GM19025 (cell line): ENCODE measurements at regions not wholly inside any gene's neighbourhood (a gene's known extent, or its start where the extent isn't known, plus 50 kb on each side); places are given as distances from the start of the nearest gene placed in this dataset.
"Not testable (repeated sequence)": the region's sequence is repeated elsewhere in the genome, so short reads cannot be mapped to it uniquely, and the experiment has no call there.

Experiments
- ATAC-seq: cut with Tn5 transposase; IDR thresholded peaks from one replicate; pipeline ENCODE4 v1.9.1; 2021; ENCODE audit warnings: mild to moderate bottlenecking, low read depth, moderate library complexity; ENCODE audit not compliant: unreplicated experiment

DNA sequence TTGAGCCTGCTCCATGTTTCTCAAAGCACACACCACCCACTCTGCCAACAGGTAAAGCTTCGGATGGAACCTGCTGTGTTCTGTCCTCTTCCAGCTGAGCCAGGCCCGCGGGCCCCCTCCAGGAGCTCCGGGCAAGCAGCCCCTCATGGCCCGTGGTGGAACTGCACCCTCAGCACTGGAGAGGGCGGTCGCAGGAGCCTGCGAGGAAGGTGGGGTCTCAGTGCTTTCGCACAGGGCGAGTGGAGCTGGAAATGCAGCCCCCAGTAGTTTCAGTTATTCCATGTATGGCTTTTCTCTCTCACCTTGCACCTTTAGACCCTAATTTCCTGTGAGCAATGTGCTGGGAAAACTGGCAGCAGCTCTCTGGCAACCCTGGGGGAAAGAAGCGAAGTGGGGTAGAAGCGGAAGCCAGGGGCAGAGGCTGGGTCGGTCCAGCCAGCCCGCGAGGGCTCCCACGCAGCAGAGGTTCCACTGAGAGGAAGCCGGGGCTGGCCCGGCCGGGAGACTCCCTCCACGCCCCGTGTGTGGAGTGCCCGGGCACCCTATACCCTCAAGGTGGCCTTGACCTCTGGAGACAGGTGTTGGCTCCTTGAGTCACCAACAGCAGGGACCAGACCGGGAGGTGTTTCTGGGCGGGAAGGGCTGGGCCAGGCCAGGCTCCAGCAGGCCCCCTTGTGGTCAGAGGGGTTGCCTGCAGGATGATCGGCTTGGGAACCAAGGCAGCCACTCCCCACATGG, 119.9 kb upstream of the TMEM45B start:
- peak; percentile 68 for ATAC-seq

DNA sequence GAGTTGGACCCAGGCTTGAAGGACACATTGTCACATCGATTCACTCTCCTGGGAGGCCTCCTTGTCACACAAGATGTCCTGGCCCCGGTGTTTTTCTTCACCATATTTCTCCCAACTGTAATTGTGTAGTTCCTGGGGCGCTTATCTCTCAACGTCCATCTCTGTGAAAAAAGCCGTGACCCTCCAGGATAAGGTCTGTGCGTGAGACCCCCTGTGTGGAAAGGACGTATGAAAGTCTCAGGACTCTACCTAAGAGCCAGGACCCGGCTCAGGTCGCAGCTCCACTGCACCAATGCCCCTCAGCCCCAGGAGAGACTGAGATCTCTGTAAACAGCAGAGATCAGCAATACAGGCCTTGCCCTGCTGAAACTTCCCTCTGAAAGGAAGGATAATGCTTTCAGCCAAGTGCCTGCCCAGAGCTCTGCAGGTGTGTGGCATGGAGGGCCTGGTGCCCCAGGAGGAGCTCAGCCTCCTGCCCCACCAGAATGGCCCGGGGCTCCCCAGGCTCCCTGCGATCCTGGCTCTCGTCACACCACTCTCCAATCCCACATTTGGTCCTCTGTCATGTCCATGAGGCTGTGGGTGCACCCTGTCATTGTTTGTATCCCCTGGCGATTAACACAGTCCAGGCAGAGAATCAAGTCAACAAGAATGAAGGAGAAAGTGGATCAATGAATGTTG, 119.2 kb upstream of the TMEM45B start:
- no peak for ATAC-seq

DNA sequence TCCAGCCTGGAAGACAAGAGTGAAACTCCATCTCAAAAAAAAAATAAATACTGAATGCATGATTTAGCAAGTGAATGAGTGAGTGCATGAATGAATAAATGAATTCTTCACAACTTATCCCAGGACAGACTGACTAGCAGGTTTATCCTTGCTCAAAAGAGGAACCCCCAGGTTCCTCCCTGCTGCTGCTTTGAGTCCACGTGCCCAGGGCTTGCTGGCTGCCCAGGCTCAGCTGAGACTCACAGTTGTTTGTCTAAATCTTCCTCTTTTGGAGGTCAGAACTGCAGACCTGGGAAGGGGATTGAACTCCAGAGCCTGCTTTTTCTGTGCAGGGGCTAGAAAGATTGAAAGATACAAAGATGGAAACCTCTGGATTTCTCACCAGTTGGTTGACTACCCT, 117.4 kb upstream of the TMEM45B start:
- no peak for ATAC-seq

DNA sequence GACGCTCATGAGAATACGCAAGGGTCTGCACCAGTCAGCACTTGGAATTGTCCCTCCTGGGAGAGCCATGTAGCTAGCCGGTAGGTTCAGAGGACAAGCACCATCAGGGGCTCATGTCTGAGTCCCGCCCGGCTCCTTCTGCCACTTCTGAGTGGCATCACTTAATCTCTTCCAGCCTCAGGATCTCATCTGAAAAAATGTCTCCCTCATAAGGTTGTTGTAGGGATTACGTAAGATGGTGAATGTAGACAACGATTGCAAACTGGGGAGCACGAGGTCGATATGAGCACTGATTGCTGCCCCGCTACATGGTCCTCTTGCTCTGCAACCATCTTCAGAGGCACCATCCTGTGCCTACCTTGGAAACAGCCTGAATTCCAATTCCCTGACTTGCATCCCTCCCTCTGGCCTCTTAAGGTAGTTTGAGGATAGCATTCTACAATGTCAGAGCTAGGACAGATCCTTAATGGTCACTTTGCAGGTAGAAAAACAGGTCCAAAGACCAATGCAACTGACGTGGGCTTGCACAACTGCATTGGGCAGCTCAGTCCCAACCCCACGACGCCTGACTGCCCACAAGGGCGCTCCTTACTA, 115.8 kb upstream of the TMEM45B start:
- no peak for ATAC-seq

DNA sequence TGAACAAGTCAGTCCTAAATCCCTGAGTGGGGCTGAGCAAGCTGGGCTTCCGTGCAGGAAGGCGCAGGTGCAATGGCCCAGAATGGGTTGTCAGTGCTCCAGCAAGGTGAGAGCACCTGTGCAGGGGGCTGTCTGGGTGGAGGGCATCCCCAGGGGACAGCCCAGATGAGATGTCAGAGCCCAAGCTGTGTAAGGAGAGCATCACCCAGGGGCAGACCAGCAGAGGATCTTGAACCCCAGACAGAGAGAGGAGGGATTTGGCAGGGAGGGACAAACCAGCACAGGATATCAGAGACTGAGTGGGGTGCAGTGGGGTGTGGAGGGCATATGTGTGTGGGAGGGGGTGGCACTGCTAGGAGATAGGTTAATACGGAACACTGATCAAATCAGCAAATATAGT, 114.9 kb upstream of the TMEM45B start:
- no peak for ATAC-seq

DNA sequence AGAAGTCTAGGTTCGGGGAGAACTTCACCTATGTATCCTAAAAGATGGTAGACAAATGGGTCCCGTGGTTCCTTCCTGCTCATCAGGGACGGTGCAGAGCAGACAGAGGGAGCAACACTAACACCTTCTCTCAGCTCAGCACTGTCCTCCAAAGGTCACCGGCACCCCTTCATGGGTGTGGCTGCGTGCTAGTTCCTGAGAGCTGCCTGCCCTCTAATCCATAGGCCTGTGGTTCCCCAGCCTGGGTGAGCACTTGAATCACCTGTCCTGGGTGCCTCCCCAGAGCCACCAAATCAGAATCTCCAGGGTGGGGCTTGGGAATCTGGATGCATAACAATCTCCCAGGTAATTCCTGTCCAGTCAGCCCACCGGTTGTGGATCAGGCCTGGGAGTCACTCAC, 113.9 kb upstream of the TMEM45B start:
- ATAC-seq = no peak

DNA sequence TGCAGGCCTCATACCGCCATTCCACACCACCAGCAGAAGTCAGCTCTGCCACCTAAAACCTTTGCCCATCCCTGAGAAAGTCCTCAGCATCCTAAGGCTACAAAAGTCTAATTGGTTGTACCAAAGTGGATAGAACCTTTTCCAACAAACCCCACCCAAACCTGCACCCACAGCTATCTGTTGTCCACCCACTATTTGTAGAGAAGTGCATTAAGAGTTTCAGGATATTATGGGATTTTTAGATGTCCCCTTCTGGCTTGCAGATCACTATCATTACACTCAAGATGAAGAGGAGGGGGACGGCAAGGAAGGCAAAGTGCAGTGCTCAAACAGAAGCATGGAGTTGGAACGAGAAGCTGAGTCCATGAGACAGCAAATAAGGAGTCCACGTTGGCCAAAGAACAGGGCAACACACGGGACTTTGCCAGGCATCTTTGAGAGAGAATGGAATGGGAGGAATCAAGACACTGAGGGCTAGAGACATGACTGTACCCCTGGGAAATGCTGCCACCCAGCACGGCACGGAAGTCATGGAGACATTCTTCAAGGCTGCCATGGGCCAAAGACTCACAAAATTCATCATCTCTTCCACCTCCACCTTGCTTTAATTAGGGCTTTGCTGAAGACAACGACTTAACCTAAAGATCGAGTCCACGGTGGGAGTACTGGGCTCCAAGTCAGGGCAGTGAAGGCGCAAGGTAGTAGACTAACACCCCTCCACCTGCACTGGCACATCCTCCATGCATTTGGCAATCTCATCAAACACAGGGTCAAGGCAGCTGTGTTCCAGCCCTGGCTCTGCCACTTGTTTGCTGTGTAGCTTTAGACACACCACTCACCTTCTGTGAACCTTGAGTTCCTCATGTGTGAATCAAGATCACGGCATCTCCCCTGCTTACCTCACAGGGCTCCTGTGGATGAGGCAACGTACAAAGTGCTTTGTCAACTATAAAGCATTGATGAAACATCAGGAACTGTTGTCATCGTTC, 112.9 kb upstream of the TMEM45B start:
- no peak for ATAC-seq

DNA sequence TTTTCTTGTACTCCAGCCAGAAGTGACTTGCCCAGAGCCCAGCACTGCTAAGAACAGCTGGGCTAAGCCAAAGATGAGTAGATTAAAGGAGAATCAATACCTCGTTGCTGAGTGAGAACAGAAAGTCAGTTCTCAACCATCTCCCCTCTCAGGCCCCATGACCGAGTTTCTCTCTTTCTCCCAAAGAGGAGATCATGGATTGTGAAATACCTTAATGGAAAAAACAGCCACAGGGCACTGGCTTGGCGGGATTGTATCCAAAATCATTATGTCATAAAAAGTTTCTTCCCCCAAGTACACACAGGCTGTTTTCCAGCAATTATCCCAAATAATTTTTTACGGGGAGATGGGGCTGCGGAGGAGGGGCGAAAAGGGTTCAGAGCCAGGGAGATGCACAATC, 111.8 kb upstream of the TMEM45B start:
- ATAC-seq = no peak

DNA sequence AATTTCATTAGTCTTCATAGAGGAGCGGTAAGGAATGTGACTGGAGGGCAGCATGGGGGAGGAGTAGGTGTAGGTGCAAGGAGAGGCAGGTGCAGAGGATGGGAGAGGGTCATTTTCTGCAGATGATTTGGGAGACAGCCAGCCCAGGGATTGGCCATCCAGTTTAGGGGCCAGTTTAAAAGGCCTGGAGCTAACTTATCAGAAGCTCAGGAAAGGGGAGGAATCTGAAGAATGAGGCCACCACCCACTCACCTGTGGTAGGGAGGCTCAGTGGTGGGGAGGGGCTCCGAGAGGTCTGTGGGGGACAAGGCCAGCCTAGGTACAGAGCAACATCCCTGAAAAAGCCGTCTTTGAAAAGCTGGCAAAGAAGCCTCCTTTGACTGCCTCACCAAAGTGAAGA, 110.8 kb upstream of the TMEM45B start:
- no peak for ATAC-seq

DNA sequence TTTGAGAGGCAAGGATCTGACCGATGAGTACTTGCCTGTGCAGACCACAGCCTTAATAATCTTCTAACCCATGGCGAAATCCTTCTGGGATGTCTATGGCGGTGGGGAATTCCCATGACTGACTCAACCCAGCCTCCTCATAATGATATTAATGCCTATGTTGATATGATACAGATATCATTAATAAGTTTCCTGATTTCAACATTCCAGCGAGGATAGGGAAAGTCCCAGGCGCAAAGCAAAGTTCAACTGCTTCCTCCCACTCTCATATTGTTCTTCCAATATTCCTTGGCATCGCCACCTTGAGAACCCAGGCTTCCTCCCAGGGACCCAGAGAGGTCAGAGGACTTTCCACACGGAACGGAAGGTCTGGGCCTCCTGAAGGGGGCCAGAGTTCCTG, 110.3 kb upstream of the TMEM45B start:
- no peak for ATAC-seq

DNA sequence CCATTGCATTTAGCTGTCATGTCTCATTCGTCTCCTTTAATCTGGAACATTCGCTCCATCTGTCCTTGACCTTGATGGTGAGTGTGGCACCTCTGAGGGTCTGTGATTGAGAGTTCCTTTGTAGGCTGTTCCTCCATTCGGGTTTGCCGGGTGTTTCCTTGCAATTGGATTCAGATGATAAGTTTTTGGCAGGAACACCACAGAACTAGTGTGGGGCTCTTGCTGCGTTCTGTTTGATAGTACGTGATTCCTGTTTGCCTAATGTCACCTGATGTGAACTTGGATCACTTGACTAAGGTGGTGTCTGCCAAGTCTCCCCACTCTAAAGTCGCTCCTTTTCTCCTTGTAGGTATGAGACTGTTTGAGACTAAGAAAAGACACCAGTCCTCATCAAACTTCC, 109.7 kb upstream of the TMEM45B start:
- no peak for ATAC-seq

DNA sequence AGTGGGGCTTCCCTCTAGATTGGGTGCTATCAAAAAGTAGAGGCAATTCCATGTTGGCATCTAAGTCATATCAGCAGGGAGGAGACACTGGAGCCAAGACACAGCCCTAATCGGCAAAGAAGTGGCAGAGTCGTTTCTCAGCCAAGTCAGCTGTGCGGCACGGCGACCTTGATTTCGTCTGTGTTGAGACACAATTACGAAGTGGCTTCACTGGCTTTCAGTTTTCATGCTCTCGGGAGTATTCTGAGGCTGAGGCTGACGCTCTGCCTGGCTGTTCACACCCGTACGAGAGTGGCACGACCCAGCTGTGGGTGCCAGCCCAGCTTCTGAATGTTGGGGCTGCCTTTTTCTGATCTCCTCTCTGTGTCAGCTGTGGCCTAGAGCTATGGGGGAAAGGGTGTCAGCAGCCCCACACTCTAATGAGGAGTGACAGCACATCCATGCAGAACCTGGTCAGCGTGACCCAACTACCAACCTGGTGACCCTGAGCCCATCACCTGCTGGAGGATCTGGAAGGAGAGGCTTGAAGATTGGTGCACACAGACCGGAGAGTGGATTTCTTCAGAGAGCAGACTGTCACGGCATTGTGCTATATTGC, 105.7 kb upstream of the TMEM45B start:
- ATAC-seq = no peak

DNA sequence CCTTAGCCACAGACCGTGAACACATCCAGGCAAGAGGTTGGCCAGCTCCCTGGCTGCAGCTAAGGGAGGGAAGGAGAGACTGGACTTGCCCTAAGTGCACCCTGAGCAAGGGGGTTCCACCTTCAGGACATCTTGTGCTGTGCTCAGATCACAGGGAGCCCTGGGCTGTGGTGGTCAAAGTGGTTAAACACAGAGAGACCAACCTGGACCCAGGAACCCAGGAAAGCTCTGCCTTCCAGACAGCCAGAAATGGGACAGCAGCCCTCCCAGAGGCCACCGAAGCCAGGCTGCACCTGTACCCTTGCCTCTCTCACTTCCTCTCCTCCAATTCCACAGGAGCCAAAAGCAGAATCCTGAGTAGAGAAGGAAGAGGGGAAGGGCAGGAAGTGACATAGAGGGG, 105.2 kb upstream of the TMEM45B start:
- no peak for ATAC-seq

DNA sequence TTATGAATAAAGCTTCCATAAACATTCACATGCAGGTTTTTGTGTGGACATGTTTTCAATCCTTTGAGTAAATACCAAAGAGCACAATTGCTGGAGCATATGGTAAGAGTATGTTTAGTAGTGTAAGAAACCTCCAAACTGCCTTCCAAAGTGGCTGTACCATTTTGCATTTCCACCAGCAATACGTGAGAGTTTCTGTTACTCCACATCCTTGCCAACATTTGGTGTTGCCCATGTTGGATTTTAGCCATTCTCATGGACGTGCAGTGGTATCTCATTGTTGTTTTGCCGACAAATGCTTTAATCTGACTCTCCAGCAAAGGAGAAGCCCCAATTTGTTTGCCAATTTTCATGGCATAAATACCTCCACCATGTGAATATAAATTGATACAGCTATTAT, 103.9 kb upstream of the TMEM45B start:
- ATAC-seq = no peak

DNA sequence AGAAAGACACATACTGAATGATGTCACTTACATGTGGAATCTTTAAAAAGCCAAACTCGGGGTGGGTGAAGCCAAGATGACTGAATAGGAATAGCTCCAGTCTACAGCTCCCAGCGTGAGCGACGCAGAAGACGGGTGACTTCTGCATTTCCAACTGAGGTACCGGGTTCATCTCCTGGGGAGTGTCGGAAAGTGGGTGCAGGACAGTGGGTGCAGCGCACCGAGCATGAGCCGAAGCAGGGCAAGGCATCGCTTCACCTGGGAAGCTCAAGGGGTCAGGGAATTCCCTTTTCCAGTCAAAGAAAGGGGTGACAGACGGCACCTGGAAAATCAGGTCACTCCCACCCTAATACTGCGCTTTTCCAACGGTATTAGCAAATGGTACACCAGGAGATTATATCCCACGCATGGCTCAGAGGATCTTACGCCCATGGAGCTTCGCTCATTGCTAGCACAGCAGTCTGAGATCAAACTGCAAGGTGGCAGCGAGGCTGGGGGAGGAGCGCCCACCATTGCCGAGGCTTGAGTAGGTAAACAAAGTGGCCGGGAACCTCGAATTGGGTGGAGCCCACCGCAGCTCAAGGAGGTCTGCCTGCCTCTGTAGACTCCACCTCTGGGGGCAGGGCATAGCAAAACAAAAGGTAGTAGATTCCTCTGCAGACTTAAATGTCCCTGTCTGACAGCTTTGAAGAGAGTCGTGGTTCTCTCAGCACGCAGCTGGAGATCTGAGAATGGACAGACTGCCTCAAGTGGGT, 103.0 kb upstream of the TMEM45B start:
- ATAC-seq = not testable (repeated sequence)

DNA sequence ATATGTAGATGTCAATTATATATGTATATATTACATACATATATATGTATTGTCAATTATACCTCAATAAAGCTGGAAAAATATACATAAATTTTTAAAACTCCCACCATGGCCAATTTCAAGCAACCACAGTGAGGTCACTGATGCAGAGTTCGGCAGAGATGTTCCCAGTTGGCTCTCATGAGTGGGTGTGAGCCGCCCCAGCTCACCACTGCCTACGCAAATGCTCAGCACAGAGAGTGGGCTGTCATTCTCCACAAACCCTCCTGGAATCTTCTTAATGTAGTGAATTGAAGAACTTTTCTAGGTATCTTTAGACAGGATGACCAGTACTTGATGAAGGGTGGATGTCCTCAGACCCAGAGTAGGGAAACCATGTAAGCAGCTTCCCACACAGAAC, 96.6 kb upstream of the TMEM45B start:
- no peak for ATAC-seq

DNA sequence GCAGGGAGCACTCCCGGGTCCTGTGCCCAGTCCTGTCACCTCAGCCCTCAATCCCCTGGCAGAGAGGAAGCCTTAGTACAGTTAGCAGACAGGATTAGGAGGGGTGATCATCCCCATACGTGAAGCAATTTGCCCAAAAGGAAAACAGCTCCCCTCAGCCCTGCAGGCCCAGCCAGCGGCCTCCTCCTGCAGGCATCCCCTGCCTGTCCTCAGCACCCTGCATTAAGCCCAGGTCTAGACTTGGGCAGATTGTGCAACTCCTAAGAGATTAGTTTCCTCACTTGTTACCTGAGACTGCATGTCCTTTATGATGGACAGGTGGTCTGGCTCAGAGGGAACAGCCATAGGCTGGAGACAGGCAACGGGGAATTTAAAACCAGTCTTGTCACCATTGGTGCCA, 95.5 kb upstream of the TMEM45B start:
- ATAC-seq = no peak

DNA sequence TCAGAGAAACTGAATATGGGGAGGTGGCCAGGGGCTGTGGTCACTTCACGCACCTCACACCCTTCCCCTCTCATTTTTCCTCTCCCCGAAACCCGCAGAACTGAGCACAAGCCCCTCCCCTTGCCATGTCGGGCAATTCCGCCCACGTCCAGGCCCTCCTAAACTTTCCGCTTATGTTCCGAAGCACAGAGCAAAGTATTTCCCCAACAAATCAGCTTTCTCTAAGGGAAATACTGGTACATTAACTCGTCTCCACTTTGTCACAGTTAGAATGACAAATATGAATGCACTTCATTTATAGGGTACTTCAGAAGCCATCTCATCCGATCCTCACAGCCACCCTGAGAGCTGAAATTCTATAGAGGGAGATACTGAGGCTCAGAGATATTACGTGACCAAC, 94.7 kb upstream of the TMEM45B start:
- no peak for ATAC-seq

DNA sequence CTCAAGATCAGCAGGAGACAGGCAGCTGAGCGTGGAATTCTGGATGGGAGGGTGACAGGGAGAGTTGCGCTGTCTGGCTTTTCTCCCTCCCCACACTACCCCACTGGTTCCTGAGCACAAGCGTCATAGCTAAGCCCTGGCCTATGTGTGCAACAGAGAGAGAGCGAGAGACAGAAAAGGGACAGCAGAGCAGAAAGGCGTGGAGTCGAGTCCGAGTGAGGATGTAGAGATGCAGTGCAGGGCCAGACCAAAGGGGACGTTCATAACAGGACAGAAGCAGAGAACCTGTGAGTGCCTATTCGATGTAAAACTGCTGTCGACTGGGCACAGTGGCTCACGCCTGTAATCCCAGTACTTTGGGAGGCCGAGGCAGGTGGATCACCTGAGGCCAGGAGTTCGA, 94.0 kb upstream of the TMEM45B start:
- ATAC-seq = no peak

DNA sequence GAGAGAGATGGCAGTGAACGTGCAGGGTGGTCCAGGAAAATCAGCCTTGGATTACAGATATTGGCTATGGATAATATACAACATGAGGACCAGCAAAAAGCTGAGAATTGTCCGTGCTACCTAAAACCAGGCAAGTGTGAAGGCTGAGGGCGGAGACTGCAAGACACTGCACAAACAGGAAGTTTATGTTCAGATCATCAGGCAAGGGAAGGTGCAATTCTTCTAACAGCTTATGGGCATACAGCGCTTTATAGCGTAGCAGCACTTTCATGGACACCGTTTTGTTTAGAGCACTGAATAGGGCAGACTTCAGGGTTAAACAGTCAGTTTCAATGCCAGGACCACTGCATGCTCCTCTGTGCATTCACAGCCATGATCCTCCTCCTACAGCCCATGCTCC, 93.1 kb upstream of the TMEM45B start:
- ATAC-seq = no peak
